Upper lobe of left lung (tissue), 4 donors: ENCODE measurements at regions not wholly inside any gene's neighbourhood (a gene's known extent, or its start where the extent isn't known, plus 50 kb on each side); places are given as distances from the start of the nearest gene placed in this dataset.

Experiments
- CTCF ChIP-seq, 6 experiments: fragments of 450-650 bp in 4 of 6; fragments of 200-600 bp in 2 of 6; sonication (generic) in 2 of 6; IDR thresholded peaks; one replicate each; pipeline ENCODE4 v1.5.1; 2016 to 2019; ENCODE audit warnings: antibody characterized with exemption in 6 of 6
- EP300 ChIP-seq, 4 donors: sonication (generic); formaldehyde crosslinking; IDR thresholded peaks; one replicate each; pipeline ENCODE4 v1.5.1; 2017; ENCODE audit warnings: antibody characterized with exemption in 4 of 4, control low read depth in 2 of 4
- POLR2A ChIP-seq, 4 donors: fragments of 450-650 bp; IDR thresholded peaks; one replicate each; pipeline ENCODE4 v1.5.1; 2016 to 2017; ENCODE audit warnings: antibody characterized with exemption in 4 of 4, mild to moderate bottlenecking in 2 of 4
- POLR2AphosphoS5 ChIP-seq, 2 donors: sonication (generic); formaldehyde crosslinking; IDR thresholded peaks; one replicate each; pipeline ENCODE4 v1.5.1; 2017; ENCODE audit warnings: antibody characterized with exemption in 2 of 2

GRCh38 chr2:212672186-212672585, 133.6 kb upstream of the ERBB4 start:
- no peak for TF ChIP-seq CTCF (IDR thresholded peaks at IDR 0.05)
- no peak for TF ChIP-seq POLR2A (IDR thresholded peaks at IDR 0.05)
- TF ChIP-seq EP300 (IDR thresholded peaks at IDR 0.05), result no peak
- TF ChIP-seq POLR2AphosphoS5 (IDR thresholded peaks at IDR 0.05), result no peak
